ENCODE measurements at regions not wholly inside any gene's neighbourhood (a gene's known extent, or its start where the extent isn't known, plus 50 kb on each side); places are given as distances from the start of the nearest gene placed in this dataset.
"Not testable (repeated sequence)": the region's sequence is repeated elsewhere in the genome, so short reads cannot be mapped to it uniquely, and the experiment has no call there.

DNA sequence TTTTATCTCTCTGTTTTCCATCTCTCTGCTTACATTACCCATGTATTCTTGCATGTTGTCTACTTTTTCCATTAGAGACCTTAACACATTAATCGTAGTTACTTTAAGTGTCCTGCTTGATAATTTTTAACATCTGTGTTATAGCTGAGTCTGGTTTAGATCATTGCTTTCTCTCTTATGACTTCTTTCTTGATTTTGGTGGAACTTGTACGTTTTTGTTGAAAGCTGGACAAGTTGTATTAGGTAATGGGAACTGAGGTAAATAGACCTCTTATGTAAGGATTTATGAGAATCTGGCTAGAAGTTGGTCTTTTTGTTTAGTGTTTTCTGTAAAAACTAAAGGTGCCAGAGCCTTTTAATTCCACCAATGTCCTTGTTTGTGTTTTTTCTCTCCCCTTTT lies 100.8 kb upstream of the LYZL2 start:
- no peak for DNase-seq

DNA sequence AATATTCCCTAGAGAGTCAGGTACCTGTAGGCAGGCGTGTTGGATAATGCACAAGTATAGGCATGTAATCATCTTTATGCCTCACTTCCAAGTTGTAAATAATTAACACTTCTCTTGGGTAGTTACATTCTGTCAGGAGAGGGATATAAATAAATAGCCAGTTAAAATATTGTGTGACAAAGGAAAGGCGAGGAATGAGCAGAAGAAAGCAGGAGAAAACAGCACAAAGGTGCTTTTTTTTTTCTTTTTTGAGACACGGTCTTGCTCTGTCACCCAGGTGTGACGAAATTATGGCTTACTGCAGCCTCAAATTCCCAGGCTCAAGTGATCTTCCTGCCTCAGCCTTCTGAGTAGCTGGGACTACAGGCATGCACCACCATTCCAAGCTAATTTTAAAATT lies 99.2 kb upstream of the LYZL2 start:
- no peak for DNase-seq

DNA sequence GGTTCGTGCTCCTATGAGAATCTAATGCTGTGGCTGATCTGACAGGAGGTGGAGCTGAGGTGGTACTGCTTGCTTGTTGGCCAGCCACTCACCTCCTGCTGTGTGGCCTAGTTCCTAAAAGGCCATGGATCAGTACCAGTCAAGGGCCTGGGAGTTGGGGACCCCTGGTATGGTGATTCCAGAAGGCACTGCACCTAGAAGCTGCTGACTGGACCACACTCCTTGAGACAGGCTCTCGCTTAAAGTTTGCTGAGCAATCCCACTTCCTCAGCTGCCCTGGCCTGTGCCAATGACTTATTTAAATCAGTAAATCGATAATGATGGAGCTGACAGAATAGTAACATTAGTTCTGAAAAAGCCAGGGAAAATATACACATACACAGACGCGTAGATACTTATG lies 98.6 kb upstream of the LYZL2 start:
- no peak for DNase-seq

DNA sequence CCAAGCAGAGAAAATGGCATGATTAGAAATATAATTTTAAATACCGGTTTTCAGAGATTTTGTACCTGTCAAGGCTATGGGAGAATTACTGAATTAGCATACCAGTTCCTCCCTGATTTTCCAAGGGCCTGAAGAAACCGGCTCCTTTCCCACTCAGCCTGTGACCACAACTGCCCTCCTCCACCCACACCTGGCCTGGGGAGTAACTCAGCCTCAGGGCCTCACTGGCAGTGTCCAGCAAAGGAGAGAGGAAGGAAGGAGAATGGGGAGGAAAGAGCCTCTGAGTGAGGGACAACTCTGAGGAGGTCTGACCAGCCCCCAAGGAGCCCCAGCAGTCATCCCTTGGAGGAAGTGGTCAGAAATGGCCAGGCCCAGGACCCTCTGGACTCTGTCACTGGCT lies 98.0 kb upstream of the LYZL2 start:
- DNase-seq, result no peak

DNA sequence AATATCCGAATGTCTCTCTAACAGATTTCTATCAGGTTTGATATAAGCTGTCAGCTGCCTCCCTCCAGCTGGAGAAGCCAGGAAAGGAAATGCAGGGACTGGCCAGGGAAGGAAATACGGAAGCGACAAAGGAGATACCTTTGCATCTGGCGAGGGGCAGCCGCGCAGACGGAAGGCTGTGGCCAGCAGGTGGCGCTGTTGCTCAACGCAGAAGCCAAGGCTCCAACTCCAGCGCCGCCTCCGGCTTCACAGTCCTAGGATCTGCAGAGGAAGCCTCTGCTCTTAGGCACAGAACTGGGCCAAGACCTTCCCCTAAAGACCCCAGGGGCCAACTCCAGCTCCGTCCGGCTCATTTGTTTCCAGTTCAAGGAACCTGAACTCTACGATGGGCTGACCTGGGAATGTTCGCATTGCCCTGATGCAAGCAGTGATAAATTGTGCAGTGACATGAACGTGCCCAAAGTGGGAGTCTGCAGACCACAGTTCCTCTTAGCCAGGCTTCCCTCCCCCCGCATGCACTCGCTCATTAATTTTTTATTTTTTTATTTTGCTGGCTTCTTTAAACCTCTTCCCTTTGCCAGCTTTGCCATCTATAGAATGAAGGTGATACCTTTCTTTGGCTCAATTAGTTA lies 97.3 kb upstream of the LYZL2 start:
- DNase-seq, result peak; percentile 6 to 58

DNA sequence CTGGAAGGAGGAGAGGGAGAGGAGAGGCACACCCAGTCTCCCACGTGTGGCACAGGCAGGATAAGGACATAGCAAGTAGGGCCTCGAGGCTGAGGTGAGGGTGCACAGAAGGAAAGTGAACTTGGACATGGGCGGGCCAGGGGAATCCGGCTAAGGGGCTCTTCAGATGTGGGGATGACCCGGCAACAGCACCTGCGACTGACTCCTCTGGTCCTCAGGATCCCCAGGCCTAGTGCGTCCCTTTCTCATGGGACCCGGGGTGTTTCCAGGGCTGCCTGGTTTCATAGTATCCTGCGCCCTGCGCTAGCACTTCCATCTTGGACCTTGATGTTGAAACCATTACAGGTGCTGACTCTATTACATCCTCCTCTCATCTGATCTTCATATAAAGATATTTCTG lies 96.1 kb upstream of the LYZL2 start:
- no peak for DNase-seq

DNA sequence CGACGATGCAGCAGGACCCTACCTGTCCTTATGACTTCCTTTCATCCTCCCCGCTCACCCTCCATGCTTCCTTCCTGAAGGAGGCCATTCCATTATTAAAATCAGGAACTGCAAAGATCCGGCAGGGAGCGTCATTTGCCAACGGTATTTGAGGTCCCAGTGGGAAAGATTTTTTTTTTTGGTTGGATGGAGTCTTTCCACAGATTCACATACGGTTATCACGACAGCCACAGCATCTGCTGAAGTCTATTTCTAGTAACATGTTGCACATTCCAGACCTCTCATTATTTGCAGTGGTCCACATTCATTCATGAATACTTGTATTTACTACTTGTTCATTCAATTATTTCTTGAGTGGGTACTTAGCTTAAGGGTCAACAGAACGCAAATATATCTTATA lies 94.7 kb upstream of the LYZL2 start:
- no peak for DNase-seq

DNA sequence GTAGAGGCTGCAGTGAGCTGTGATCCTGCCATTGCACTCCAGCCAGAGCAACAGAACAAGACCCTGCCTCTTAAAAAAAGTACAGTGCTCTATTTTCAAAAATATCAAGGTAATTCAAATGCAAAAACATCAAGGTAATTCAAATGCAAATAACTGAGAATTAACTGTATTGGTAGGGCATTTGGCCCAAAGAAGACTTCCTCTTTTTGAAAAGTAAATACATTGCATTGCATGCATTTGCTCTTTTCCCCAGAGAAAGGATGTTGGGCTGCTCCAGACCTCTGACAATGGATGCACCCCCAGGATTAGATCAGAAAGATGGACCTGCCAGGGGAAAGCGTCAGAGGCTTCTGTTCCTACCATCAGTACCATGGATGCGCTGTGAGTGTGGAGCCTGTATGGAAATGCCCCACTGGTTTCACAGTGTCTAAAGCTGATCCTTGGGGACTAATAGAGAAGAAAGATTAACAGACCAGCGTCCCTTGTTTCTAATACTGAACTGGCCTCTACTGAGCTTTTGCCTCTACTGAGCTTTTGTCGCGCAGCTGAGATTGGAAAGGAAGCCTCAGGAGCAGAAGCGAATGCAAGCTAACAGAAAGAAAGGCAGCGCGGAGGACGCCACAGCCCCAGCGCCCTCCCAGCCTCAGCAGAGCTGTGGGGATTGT lies 93.5 kb upstream of the LYZL2 start:
- no peak for DNase-seq

DNA sequence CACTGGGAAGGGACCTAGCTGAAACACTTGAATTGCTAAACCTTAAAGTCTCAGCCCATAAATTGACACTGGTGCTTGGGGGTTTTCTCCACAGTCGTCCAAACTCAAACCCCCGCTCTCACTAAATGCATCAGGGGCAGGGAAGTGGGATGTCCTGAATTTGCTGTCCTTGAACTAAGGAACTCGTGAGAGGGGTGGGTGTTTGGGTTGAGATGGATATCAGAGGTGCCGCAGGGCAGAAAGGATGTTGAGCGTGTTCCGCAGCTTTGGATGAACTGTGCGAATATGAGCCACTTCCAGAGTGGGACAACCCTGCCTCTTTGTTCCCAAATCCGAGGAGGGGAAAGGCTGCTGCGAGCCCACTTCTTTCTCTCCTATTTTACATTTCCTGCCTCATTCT lies 90.3 kb upstream of the LYZL2 start:
- no peak for DNase-seq

DNA sequence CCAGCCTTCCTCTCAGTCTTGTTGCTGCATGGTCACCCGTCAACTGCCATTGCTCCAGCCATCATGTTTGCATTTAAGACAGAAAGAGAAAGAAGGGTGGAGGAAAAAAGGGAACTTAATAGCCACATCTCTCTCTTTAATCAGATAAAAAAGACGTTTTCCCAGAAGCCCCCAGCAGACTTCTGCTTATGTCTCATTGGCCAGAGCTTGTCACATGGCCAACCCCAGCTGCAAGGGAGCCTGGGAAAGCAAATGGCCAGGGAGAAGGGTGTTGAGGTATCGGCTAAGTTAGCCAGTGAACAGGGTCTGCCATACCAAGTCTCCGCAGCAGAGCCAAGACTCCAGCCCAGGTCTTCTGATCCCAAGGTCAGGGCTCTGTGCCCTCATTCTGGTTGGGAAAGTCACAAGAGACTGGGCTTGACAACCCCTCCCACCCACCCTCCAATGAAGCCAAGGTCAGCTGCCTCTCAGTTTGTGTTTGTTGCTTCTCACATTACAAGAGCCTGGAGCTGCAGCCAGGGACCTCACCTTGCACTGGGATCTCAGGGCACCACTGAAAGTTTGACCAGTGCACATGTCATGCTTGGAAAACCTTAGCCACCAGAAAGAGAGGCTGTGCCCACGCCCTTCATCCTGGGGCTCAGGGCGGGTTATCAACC lies 80.3 kb upstream of the LYZL2 start:
- DNase-seq, result no peak

DNA sequence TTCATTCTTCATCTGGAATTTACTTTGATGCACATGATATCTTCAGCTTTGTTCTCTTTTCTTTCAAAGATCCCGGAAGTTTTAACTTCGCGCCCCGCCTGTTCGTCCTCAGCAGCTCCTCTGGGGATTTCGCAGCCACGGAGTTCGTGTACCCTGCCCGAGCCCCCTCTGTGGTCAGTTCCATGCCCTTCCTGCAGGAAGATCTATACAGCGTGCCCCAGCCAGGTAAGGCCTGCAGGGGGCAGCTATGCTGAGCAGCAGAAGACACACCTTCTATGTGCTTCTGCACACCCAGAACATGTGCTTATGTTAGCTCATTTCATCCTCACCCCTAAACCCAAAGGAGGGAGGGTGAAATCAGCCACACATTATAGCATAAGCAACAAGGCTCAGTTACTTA lies 79.7 kb upstream of the LYZL2 start:
- no peak for DNase-seq

DNA sequence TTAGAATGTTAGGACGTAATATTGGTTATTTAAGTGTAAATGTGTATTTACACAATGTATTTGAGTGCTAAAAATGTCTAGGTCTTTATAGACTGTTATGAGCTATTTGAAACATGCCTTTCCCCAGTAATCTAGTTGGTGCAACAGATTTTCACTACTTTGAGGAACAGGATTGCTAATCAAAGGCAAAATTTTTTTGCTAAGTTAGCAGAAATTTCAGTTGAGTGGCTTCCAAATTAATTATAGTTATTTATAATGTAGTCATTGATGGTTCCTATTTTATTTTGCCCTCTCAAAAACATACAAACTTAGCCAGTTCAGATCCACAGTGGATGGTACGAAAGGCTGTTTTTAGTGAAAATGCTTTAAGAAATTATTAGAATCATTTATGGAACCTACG lies 78.7 kb upstream of the LYZL2 start:
- no peak for DNase-seq

DNA sequence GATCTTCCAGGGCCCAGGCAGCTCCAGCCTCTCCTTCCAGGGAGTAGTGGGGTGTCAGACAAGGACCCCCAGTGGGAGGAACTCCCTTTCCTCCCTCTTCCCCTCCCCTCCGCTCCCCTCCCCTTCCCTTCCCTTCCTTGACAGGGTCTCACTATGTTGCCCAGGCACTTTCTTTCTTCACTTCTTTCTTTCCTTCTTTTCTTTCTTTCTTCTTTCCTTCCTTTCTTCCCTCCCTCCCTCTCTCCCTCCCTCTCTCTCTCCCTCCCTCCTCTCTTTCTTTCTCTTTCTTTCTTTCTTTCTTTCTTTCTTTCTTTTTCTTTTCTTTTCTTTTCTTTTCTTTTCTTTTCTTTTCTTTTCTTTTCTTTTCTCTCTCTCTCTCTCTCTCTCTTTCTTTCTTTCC lies 76.6 kb upstream of the LYZL2 start:
- not testable (repeated sequence) for DNase-seq

DNA sequence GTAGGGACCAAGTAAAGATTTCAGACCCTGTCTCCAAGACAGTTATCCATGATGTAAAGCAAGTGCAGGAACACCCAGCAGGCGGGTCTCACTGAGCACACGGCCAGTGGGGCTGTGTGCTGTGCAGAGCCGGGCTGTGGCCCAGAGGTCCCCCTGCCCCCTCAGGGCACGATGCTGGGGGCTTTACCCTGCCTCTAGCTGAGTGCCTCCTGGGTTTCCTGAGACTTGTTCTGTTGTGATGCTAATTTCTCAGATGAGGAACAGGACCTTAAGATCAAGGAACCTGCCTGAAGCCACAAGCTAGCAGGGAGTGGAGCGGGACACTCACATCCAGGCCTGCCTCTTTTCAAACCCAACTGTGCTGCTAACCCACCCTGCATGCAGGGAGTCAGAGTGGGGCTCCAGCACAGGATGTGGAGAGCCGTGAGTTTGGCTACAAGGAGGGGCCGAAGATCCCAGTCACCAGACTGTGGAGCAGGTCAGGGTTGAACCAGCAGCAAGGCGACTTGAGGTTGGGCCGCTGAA lies 76.1 kb upstream of the LYZL2 start:
- DNase-seq, result no peak

DNA sequence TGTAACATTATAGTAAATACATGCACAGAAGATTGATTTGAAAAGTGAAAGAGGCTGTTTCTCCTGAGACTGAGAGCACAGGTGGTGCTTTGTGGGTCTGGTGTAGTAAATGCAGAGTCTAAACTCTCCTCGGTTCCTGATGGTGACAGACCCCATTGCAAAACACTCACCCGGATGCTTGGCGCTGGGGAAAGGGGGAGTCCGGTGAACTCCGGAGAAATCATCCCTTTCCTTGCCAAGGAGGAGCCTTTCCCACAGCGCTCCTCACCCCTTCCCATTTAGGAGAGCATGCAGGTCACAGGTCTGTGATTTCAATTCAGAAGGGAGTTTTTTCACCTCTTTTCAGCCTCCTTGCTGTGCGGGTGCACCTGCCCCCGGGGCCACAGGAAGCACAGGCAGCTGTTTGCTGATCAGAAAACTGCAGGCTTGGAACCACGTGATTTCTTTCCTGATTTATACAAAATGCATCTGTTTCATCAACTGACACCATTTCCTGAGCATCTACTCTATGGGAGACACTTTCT lies 75.6 kb upstream of the LYZL2 start:
- no peak for DNase-seq

DNA sequence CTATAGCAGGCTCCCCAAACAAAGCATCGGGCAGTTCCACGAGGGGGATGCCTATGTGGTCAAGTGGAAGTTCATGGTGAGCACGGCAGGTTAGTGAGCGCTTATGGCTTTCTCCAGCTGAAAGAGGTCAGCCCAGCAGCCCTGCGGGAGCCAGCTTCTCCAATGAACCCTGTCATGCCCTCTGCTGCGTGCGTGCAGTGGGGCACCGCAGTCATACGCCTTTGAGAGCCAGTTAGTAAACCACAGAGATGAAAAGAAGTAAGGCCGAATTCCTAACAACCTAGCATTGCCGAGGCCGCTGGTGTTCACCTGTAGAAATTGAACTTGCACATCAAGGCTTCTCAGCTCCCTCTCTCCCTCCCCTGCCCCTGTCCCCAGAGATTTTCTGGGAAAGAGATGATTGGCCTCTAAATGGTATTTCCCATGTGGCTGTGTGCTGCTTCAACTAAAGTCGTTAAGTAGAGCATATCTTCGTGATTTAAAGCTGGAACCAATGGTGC lies 75.1 kb upstream of the LYZL2 start:
- not testable (repeated sequence) for DNase-seq

DNA sequence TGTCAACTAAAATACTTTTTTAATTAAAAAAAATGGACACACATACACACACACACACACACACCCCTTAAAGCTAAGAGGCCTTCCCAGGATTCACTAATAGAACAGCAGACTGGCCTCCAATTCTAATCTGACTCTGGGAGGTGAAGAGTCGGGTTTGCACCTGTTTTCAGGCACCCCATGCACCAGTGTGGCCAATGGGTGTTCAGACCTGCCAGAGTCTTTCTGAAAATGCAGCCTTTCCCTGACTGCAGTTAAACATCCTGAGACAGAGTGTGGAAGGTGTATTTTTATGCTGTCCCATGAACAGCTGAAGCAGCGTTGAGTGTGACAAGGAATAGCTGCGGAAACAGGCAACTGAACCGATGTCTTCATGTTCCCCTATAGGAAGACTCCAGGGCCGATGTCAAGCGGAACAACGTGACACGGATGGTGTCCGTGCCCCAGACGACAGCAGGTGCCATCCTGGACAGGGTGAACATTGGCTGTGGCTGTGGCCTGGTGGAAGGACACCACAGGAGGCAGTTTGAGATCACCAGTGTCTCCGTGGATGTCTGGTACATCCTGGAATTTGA lies 74.6 kb upstream of the LYZL2 start:
- no peak for DNase-seq

DNA sequence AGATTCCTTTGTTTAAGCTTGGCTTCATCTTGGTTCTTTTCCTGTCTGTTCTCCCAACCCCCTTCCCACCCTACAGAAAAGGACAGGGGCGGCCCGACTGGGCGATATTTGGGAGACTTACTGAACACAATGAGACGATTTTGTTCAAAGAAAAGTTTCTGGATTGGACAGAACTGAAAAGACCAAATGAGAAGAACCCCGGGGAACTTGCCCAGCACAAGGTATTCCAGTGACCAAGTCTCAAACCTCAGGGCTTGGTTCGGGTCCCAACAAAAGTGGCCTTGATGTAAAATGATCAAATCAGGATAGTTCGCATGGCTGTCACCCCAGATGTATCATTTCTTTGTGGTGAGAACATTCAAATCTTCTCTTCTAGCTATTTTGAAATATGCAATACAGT lies 73.9 kb upstream of the LYZL2 start:
- not testable (repeated sequence) for DNase-seq

DNA sequence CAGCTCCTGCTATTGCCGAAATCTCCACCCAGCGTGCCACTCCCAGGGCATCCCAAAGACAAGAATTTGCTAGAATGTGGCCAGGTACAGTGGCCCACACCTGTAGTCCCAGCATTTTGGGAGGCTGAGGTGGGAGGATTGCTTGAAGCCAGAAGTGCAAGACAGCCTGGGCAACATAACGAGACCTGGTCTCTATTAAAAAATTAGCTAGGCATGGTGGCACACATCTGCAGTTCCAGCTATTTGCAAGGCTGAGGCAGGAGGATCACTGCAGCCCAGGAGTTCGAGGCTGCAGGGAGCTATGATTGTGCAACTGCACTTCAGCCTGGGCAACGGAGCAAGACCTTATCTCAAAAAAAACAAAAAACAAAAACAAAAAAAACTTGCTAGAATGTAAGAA lies 73.3 kb upstream of the LYZL2 start:
- no peak for DNase-seq

DNA sequence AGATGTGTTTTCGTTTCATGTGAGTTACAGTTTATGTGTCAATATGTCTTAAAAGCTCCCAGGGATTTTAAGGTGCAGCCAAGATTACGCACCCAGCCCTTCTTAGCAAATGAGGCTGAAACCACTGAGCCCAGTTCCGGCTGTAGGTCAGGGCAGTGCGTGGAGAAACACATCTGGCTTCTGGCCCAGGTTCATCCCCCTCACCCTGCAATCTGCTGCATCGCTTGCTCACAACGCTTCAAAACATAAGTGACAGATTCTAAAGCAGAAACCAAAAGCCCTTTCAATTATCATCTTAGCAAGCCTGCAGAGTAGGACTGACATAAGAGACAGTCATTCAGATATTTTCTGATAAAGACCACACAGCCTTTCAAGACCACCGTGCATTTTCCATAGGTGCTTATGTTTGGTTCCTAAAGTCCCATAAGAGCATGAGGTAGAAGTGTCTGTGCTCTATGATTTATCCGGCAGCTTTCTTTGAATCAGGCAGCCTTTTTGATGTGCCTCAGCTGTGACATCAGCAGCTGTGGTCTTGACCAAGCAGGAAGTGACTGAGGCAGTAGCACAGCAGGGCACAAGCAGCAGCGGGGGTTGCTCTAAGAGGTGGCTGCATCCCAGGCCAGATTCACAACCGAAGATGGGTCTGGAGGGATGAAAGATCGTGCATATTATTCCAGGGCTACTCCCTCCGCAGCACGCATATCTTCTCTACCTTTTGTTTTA lies 72.1 kb upstream of the LYZL2 start:
- DNase-seq, result no peak

DNA sequence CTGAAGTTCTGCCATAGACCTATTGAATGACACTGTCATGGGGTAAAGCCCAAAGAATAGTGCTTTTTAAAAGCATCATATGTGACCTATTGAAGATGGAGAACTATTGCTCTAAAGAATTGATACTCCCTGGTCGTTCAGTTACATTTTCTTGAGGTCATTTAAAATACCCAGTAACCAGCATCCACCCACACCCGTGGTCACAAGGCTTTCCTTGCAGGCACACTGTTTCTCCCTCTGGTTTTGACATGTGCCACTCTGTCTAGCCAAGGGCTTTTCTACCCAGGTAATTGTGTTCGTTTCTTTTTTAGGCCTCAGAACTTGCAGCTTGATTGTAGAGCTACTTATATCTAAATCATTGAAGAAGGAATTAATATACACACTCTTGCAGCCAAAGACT lies 68.3 kb upstream of the LYZL2 start:
- DNase-seq, result no peak

DNA sequence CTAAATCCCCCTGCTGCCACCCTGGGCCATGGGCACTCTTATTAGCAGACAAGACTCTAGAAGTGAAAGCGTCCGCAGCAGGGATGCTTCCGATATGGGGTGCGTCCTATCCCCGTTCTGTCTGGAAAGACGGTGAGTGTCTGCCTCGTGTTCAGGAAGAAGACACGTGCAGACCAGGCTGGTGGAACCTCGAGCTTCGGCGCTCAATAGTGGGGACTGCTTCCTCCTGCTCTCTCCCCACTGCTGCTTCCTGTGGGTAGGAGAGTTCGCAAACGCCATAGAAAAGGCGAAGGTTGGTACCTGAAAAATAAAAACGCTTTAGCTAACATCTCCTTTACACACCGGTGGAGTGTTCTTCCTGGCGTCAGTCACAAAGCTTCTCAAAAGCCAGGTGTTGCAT lies 67.7 kb upstream of the LYZL2 start:
- not testable (repeated sequence) for DNase-seq

Data from NCI-H526 (cell line).